Panc1 (cell line): ENCODE measurements at regions not wholly inside any gene's neighbourhood (a gene's known extent, or its start where the extent isn't known, plus 50 kb on each side); places are given as distances from the start of the nearest gene placed in this dataset.

Source experiments
- ATAC-seq: fragments of 200-7000 bp; cut with Tn5 transposase; 2 replicates; pipeline ENCODE4 v1.9.1; 2020; ENCODE audit warnings: mild to moderate bottlenecking, moderate library complexity
- BruUV-seq: library from RNA; stranded (reverse); fragments of 400-500 nt; replicated peaks from 2 replicates; lab custom pipeline; 2021; lab: Mats Ljungman, UMichigan
- CTCF ChIA-PET: fragments of 300-600 bp; sonication (Branson Sonifier 250); formaldehyde crosslinking; loops from one replicate; lab custom pipeline; 2022; ENCODE audit warnings: antibody characterized with exemption; lab: Charles Lee
- POLR2A ChIA-PET: fragments of 300-600 bp; sonication (Branson Sonifier 250); formaldehyde crosslinking; loops from one replicate; lab custom pipeline; 2022; ENCODE audit warnings: antibody characterized with exemption; lab: Charles Lee
- DNase-seq: peaks from one replicate; pipeline ENCODE4 v3.0.0-alpha.2; 2010; ENCODE audit warnings: low read depth, low spot score
- H3K27ac ChIP-seq: 2 replicates; pipeline ENCODE4 v1.5.1; 2011; ENCODE audit warnings: mild to moderate bottlenecking, low read length, inconsistent platforms
- H3K27me3 ChIP-seq: fragments of 200-500 bp; sonication (Bioruptor generic); 2 replicates; pipeline ENCODE4 v1.6.0; 2014; ENCODE audit warnings: low read length, inconsistent platforms; ENCODE audit not compliant: control insufficient read depth, insufficient read depth
- H3K36me3 ChIP-seq: fragments of 200-500 bp; sonication (Bioruptor generic); 2 replicates; pipeline ENCODE4 v1.5.1; 2014; ENCODE audit warnings: inconsistent platforms, mild to moderate bottlenecking, low read length, moderate library complexity; ENCODE audit not compliant: control insufficient read depth, insufficient read depth
- H3K4me1 ChIP-seq: 2 replicates; pipeline ENCODE4 v1.5.1; 2011; ENCODE audit warnings: inconsistent platforms, mild to moderate bottlenecking, low read length, moderate library complexity; ENCODE audit not compliant: control insufficient read depth, insufficient read depth
- H3K4me3 ChIP-seq, 2 experiments: 2 replicates each; pipeline ENCODE4 v1.5.1; 2011 to 2012; ENCODE audit warnings: low read depth in 2 of 2, low read length in 2 of 2, mild to moderate bottlenecking in 2 of 2, inconsistent platforms in 1 of 2, moderate library complexity in 1 of 2
- H3K9me3 ChIP-seq: fragments of 200-500 bp; sonication (Bioruptor generic); 2 replicates; pipeline ENCODE4 v1.5.1; 2014; ENCODE audit warnings: low read depth, mild to moderate bottlenecking, inconsistent platforms, low read length, moderate library complexity; ENCODE audit not compliant: control insufficient read depth, insufficient read depth
- POLR2AphosphoS5 ChIP-seq: IDR thresholded peaks from 2 replicates; pipeline ENCODE4 v1.6.1; 2012; ENCODE audit warnings: mild to moderate bottlenecking, low read depth, low read length, moderate library complexity
- REST ChIP-seq, 2 experiments: IDR thresholded peaks; 2 replicates each; pipeline ENCODE4 v1.6.1; 2011 to 2012; ENCODE audit warnings: low read depth in 2 of 2, control low read depth in 1 of 2, low read length in 1 of 2, mild to moderate bottlenecking in 1 of 2, moderate library complexity in 1 of 2; ENCODE audit not compliant: insufficient read depth in 1 of 2
- SIN3A ChIP-seq: IDR thresholded peaks from 2 replicates; pipeline ENCODE4 v1.6.1; 2012; ENCODE audit warnings: low read depth, mild to moderate bottlenecking, low read length, moderate library complexity, borderline replicate concordance; ENCODE audit not compliant: insufficient read depth
- TCF7L2 ChIP-seq: IDR thresholded peaks from 2 replicates; pipeline ENCODE4 v1.6.1; 2011; ENCODE audit warnings: mild to moderate bottlenecking, low read depth, low read length, inconsistent platforms
- in situ Hi-C: cut with HindIII; loops from 2 replicates; pipeline ENCODE4 v1.10.0; 2016; ENCODE audit warnings: low sequenced_read_pairs, low pct_unique_long_range_greater_than_20kb
- intact Hi-C: fragments of 100-400 bp; cut with micrococcal nuclease; formaldehyde crosslinking; loops from one replicate; pipeline ENCODE4 v1.10.0; 2022; ENCODE audit not compliant: unreplicated experiment
- TF ChIP-seq, protein P1 (sequence below): fragments of 450-650 bp; IDR thresholded peaks from 2 replicates; pipeline ENCODE4 v1.5.1; 2017; ENCODE audit warnings: mild to moderate bottlenecking

GRCh38 chr13:40048551-40048950 lies 393.1 kb downstream of the COG6 start:
- in situ Hi-C loops: no loop called here
- CTCF ChIA-PET: no interaction called here

DNA sequence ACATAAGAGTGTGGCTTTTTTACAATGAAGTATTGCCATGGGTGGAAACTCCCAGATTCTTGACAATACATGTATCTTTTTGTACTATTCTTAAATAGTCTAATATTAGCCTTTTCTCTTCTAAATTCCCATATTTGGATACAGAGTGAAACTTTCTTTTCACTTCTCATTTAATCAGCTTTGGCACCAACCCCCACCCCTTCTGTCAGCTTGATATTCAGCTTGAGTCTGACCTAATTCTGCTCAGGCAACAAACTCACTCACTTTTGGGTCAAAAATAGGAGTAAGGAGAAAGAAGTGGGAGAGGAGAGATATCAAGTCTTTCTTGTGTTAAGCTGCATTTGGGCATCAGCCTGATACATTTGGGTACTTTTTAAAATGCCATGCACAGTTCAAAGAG lies 397.5 kb downstream of the COG6 start:
- CTCF ChIA-PET: no interaction called here
- H3K9me3 ChIP-seq: no peaks in the 10 kb centered on the region
- POLR2A ChIA-PET: no interaction called here
- no peaks in the 10 kb centered on the region for H3K27me3 ChIP-seq
- DNase-seq (no peak), ATAC-seq (no peak)
- H3K27ac ChIP-seq: no peak overlapping the region
- no peak overlapping the region for H3K4me3 ChIP-seq
- BruUV-seq: no TSS peak
- in situ Hi-C loops: no loop called here
- H3K36me3 ChIP-seq: no peaks in the 10 kb centered on the region
- no peak for TF ChIP-seq POLR2AphosphoS5
- TF ChIP-seq REST (IDR thresholded peaks at IDR 0.05; ENCODE audit: insufficient read depth in 1 of 2, low read depth in 2 of 2, low read length in 1 of 2): no peak
- TF ChIP-seq, protein P1, sequence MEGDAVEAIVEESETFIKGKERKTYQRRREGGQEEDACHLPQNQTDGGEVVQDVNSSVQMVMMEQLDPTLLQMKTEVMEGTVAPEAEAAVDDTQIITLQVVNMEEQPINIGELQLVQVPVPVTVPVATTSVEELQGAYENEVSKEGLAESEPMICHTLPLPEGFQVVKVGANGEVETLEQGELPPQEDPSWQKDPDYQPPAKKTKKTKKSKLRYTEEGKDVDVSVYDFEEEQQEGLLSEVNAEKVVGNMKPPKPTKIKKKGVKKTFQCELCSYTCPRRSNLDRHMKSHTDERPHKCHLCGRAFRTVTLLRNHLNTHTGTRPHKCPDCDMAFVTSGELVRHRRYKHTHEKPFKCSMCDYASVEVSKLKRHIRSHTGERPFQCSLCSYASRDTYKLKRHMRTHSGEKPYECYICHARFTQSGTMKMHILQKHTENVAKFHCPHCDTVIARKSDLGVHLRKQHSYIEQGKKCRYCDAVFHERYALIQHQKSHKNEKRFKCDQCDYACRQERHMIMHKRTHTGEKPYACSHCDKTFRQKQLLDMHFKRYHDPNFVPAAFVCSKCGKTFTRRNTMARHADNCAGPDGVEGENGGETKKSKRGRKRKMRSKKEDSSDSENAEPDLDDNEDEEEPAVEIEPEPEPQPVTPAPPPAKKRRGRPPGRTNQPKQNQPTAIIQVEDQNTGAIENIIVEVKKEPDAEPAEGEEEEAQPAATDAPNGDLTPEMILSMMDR: no peak
- intact Hi-C loops: no loop called here
- H3K4me1 ChIP-seq: no peaks in the 10 kb centered on the region

More at GRCh38 chr13:40048551-40048950, 393.1 kb downstream of the COG6 start:
- no peaks in the 10 kb centered on the region for H3K36me3 ChIP-seq
- intact Hi-C loops: no loop called here
- H3K27ac ChIP-seq: no peak overlapping the region
- no peak overlapping the region for H3K4me3 ChIP-seq
- no peaks in the 10 kb centered on the region for H3K4me1 ChIP-seq
- H3K27me3 ChIP-seq: no peaks in the 10 kb centered on the region
- no TSS peak for BruUV-seq
- POLR2A ChIA-PET: no interaction called here
- DNase-seq (no peak), ATAC-seq (no peak)
- H3K9me3 ChIP-seq: no peaks in the 10 kb centered on the region
- TF ChIP-seq, protein P1: no peak
- TF ChIP-seq REST (IDR thresholded peaks at IDR 0.05; ENCODE audit: insufficient read depth in 1 of 2, low read depth in 2 of 2, low read length in 1 of 2) (no peak), TCF7L2 (no peak), SIN3A (no peak), POLR2AphosphoS5 (no peak)
